ENCODE measurements at regions not wholly inside any gene's neighbourhood (a gene's known extent, or its start where the extent isn't known, plus 50 kb on each side); places are given as distances from the start of the nearest gene placed in this dataset.

GRCh38 chr13:19252381-19252780 lies 70.8 kb upstream of the TUBA3C start:
- TF ChIP-seq EHMT2 (IDR thresholded peaks at IDR 0.05; ENCODE audit: borderline replicate concordance, low read depth, low read length) (no peak), FOXK2 (IDR thresholded peaks at IDR 0.05) (no peak), ZMYM2 (CRISPR knock-in tag; IDR thresholded peaks at IDR 0.05) (no peak), ZNF784 (CRISPR knock-in tag; IDR thresholded peaks at IDR 0.05; ENCODE audit: borderline replicate concordance) (no peak), ZNF616 (CRISPR knock-in tag; IDR thresholded peaks at IDR 0.05; ENCODE audit: low read depth) (no peak), ZNF768 (CRISPR knock-in tag; IDR thresholded peaks at IDR 0.05) (no peak), POLR2G (IDR thresholded peaks at IDR 0.05; ENCODE audit: low read depth, low read length) (no peak), CTCF (CRISPR knock-in tag; IDR thresholded peaks at IDR 0.05) (no peak), ZNF44 (CRISPR knock-in tag; IDR thresholded peaks at IDR 0.05) (no peak), HMG20B (CRISPR knock-in tag; conservative IDR thresholded peaks at IDR 0.05) (no peak), HOMEZ (CRISPR knock-in tag; IDR thresholded peaks at IDR 0.05; ENCODE audit: low read depth) (no peak), ZBTB8A (CRISPR knock-in tag; IDR thresholded peaks at IDR 0.05; ENCODE audit: borderline replicate concordance, low read depth) (no peak), EZH2 (conservative IDR thresholded peaks at IDR 0.05; ENCODE audit: low read depth, low read length) (no peak), ZFP91 (CRISPR knock-in tag; IDR thresholded peaks at IDR 0.05; ENCODE audit: borderline replicate concordance) (no peak)
